Aorta (tissue), 5 donors: ENCODE measurements at regions not wholly inside any gene's neighbourhood (a gene's known extent, or its start where the extent isn't known, plus 50 kb on each side); places are given as distances from the start of the nearest gene placed in this dataset.
"Not testable (repeated sequence)": the region's sequence is repeated elsewhere in the genome, so short reads cannot be mapped to it uniquely, and the experiment has no call there.

Source experiments
- ATAC-seq: fragments of 200-7000 bp; cut with Tn5 transposase; one replicate; pipeline ENCODE4 v1.9.1; 2022; ENCODE audit warnings: moderate library complexity; ENCODE audit not compliant: low FRiP score
- DNase-seq, 2 donors: peaks; one replicate each; pipeline ENCODE4 v3.0.0-alpha.2; 2020
- H3K27ac ChIP-seq, 2 donors: one replicate each; pipeline ENCODE4 v1.5.1; 2013; ENCODE audit warnings: low read length in 2 of 2, mild to moderate bottlenecking in 2 of 2, moderate library complexity in 2 of 2, control low read depth in 1 of 2, inconsistent platforms in 1 of 2, low read depth in 1 of 2
- H3K27me3 ChIP-seq, 2 donors: one replicate each; pipeline ENCODE4 v1.6.1; 2013; ENCODE audit warnings: control low read depth in 1 of 2, low read length in 1 of 2, mild to moderate bottlenecking in 1 of 2, moderate library complexity in 1 of 2; ENCODE audit not compliant: insufficient read depth in 2 of 2, control insufficient read depth in 1 of 2
- H3K36me3 ChIP-seq, 2 donors: one replicate each; pipeline ENCODE4 v1.6.1; 2013; ENCODE audit warnings: control low read depth in 1 of 2, low read length in 1 of 2, mild to moderate bottlenecking in 1 of 2; ENCODE audit not compliant: insufficient read depth in 2 of 2, control insufficient read depth in 1 of 2
- H3K4me1 ChIP-seq, 2 donors: one replicate each; pipeline ENCODE4 v1.6.1; 2013; ENCODE audit warnings: low read length in 2 of 2, control low read depth in 1 of 2, mild to moderate bottlenecking in 1 of 2, moderate library complexity in 1 of 2; ENCODE audit not compliant: insufficient read depth in 2 of 2, control insufficient read depth in 1 of 2
- H3K4me3 ChIP-seq, 2 donors: one replicate each; pipeline ENCODE4 v1.5.1; 2013; ENCODE audit warnings: low read length in 2 of 2, control low read depth in 1 of 2, mild to moderate bottlenecking in 1 of 2
- H3K9me3 ChIP-seq: one replicate; pipeline ENCODE4 v1.6.1; 2013; ENCODE audit warnings: mild to moderate bottlenecking, low read length; ENCODE audit not compliant: control insufficient read depth
- WGBS, 2 donors: extraction: QIAGEN DNeasy Blood & Tissue Kit; methylation state at CpG; one replicate each; pipeline ENCODE4 v1.1.7; 2013; 5-methylcytosine and 5-hydroxymethylcytosine counted together
- intact Hi-C, 2 donors: fragments of 100-400 bp; cut with DNase I; formaldehyde crosslinking; loops; one replicate each; pipeline versions ENCODE4 v1.14.2 to v1.15.0; 2022
- donor health status: healthy with polysubstance abuse.
- donor health status: Bipolar disorder and iron deficiency.
- donor health status: DM: no; HTN: no; CAD: no.
- donor health status: DM: no; HTN: no; CAD: no.
- donor health status: DM: yes; HTN: yes; CAD: no.

DNA sequence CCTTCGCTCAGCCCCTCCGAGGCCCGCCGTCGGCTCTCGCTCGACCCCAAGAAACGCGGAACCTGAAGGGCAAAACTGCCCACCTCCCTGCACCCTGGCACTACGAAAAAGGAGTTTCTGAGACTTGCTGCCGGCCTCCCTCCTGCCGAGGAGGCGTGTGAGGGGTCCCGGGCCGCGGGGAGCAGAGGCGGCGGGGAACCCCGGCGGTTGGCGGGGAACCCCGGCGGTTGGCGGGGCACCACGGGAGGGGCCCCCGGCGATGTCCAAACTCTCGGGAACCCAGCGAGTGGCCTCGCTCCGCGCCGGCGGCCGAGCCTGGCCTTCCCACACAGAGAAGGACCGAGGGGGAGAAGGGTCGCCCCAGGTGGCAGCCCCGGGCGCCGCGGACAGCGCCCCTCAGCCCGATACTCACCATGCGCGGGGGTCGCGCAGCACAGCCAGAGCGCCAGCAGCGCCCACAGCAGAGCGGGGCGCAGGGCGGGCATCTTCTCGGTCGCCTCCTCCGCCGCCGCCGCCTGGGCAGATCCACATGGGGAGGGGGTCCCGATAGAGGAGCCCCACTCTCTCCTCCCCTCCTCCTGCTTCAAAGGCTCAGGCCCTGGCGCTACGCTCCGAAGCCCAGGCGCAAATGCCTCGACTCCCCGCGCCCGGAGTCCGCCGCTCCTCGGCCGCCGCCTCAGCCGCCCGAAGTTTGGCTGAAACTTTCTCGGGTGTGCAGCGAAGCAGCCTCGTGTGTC is 69.4 kb upstream of the NUDT4B start:
- H3K9me3 ChIP-seq, intact Hi-C loops, DNase-seq, ATAC-seq, H3K27me3 ChIP-seq, H3K4me1 ChIP-seq, H3K36me3 ChIP-seq, H3K4me3 ChIP-seq: not testable (repeated sequence)
- 0% methylated on average over 5 to 34 of the region's 77 CpGs for WGBS, 2 donors
- peak overlapping the region in 1 of 2 donors; percentile 71 for H3K27ac ChIP-seq

DNA sequence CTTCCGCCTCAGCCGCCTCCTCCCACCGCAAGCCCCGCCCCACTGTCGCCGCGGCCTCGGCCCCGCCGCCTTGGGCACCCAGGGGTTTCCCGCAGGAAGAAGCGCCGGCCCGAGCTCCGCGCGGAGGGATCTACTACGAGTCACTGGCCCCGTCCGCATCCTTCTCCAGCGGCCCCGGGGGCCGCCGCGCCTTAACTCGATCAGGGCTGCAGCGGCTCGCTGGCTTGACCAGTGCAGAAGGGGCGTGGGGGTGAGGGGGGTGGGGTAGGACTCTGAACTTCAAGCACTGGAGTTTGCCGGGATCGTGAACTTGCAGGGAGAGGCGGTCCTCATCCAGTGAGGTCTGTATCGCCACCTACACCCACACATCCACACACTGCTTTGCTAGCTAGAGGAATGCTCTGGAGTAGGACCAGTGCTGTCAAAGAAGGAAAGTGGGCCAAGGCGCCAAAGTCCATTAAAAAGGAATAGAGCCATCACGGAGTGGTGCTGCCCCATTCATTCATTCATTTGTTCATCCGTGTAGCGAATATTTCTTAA is 68.7 kb upstream of the NUDT4B start:
- DNase-seq, intact Hi-C loops, H3K36me3 ChIP-seq, H3K4me1 ChIP-seq, H3K27me3 ChIP-seq, H3K27ac ChIP-seq, H3K4me3 ChIP-seq, H3K9me3 ChIP-seq: not testable (repeated sequence)
- WGBS, 2 donors = 0% methylated on average over 3 of the region's 37 CpGs; no CpG with 5 or more reads in 1 of the 2 donors
- peak; percentile 75 for ATAC-seq

DNA sequence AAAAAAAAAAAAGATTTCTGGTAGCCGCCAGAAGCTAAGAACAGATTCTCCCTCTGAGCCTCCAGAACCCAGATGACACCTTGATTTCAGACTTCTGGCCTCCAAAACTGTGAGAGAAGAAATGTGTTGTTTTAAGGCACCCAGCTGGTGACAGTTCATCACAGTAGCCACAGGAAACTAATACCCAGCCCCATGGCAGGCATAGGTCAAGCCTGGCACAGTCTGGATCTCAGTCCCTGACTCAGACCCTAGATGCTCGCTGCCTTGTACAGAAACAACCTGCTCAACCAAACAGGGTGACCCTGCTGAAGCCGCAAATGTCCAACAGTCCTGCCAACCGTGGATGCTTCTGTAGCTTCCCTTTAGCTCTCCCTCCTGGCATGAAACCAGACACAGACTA is 61.8 kb upstream of the NUDT4B start:
- H3K27me3 ChIP-seq, H3K9me3 ChIP-seq, intact Hi-C loops, DNase-seq, H3K4me1 ChIP-seq, H3K4me3 ChIP-seq, ATAC-seq, H3K36me3 ChIP-seq, H3K27ac ChIP-seq: not testable (repeated sequence)
- WGBS, 2 donors = 100% methylated on average over 2 of the region's 4 CpGs; no CpG with 5 or more reads in 1 of the 2 donors

DNA sequence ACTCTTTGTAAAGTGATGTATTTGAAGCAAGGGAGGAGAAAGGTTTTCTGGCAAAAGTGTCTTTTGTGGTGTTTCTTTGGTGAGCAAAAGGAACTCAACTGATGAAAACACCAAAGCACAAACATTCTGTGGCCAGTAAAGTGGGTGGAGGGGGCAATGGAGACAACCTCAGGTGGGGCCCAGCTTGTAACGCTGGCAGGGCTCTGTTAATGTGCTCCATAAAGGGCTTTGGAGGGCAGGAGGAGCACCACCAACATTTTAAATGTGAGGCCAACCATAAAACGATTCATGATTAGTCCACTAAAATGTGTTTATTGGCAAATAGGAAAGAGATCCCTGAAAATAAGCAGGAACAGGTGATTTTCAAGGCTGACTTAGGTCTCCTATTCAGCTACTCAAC is 61.2 kb upstream of the NUDT4B start:
- H3K27me3 ChIP-seq, DNase-seq, ATAC-seq, H3K4me1 ChIP-seq, intact Hi-C loops, H3K9me3 ChIP-seq, H3K4me3 ChIP-seq, H3K27ac ChIP-seq, H3K36me3 ChIP-seq: not testable (repeated sequence)
- WGBS, 2 donors = no CpG with 5 or more reads among the region's 2 CpGs
